Prostate gland (tissue), 2 donors: ENCODE measurements at regions not wholly inside any gene's neighbourhood (a gene's known extent, or its start where the extent isn't known, plus 50 kb on each side); places are given as distances from the start of the nearest gene placed in this dataset.
A peak's percentile ranks its signal among the peaks of the same experiment; 100 is the strongest.
"Not testable (repeated sequence)": the region's sequence is repeated elsewhere in the genome, so short reads cannot be mapped to it uniquely, and the experiment has no call there.

ENCODE experiments used
- DNase-seq: peaks from one replicate; pipeline ENCODE4 v3.0.0-alpha.2; 2019; ENCODE audit warnings: low spot score
- H3K27ac ChIP-seq, 2 donors: fragments of 200-600 bp; sonication (generic); 2 replicates each; pipeline ENCODE4 v1.5.1; 2017 to 2019
- H3K27me3 ChIP-seq: fragments of 200-600 bp; sonication (generic); replicated peaks from 2 replicates; pipeline ENCODE4 v1.5.1; 2019; ENCODE audit not compliant: insufficient read depth
- H3K36me3 ChIP-seq, 2 donors: fragments of 200-600 bp; sonication (generic); 1 replicate in 1 of 2; 2 replicates in 1 of 2; pipeline versions ENCODE4 v1.5.1 to v1.8.1; 2017 to 2019
- H3K4me1 ChIP-seq: fragments of 200-600 bp; sonication (generic); replicated peaks from 2 replicates; pipeline ENCODE4 v1.5.1; 2019
- H3K4me3 ChIP-seq, 2 donors: fragments of 200-600 bp; sonication (generic); 2 replicates each; pipeline ENCODE4 v1.5.1; 2017 to 2019
- H3K9me3 ChIP-seq: fragments of 200-600 bp; sonication (generic); 2 replicates; pipeline ENCODE4 v1.5.1; 2017
- CTCF ChIP-seq, 4 experiments: fragments of 200-600 bp in 2 of 4; fragments of 450-650 bp in 2 of 4; sonication (generic) in 2 of 4; IDR thresholded peaks; 1 replicate in 3 of 4; 2 replicates in 1 of 4; pipeline ENCODE4 v1.5.1; 2016 to 2019; ENCODE audit warnings: antibody characterized with exemption in 4 of 4, mild to moderate bottlenecking in 2 of 4, moderate library complexity in 2 of 4
- POLR2A ChIP-seq: fragments of 450-650 bp; IDR thresholded peaks from one replicate; pipeline ENCODE4 v1.6.1; 2016; ENCODE audit warnings: antibody characterized with exemption, mild to moderate bottlenecking
- POLR2AphosphoS5 ChIP-seq: sonication (generic); formaldehyde crosslinking; IDR thresholded peaks from one replicate; pipeline ENCODE4 v1.6.1; 2017; ENCODE audit warnings: antibody characterized with exemption
- WGBS: methylation state at CpG from one replicate; pipeline ENCODE4 v1.1.5; 2018; 5-methylcytosine and 5-hydroxymethylcytosine counted together
- intact Hi-C: fragments of 100-400 bp; cut with DNase I; formaldehyde crosslinking; loops from one replicate; pipeline ENCODE4 v1.14.2; 2022

DNA sequence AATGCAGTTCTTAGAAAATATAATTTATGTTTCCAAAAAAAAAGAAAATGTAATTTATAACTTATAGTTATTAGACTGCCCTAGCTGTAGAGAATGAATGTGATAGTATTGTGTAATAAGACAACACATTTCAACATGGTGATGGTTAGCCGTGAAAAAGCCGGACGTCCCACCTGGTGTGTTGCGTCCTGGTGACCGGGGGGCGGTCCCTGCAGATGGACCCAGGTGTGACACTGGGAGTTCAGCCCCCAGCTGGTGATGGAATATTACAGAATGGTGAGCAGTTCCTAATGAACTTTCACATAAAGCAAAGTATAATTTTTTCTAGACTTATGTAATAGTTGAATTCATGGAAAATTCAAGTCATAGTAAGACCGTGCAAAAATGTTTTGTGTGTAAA, 132.8 kb downstream of the LAT start:
- DNase-seq: no peak
- no peak for TF ChIP-seq POLR2AphosphoS5
- TF ChIP-seq POLR2A: no peak
- no peak for TF ChIP-seq CTCF (IDR thresholded peaks at IDR 0.05)
- Histone ChIP-seq H3K4me3 (no peak overlapping the region), H3K36me3 (no peaks in the 10 kb centered on the region), H3K4me1 (no peaks in the 10 kb centered on the region), H3K27me3 (no peaks in the 10 kb centered on the region), H3K9me3 (no peaks in the 10 kb centered on the region), H3K27ac (no peak overlapping the region)
- intact Hi-C loops: loop anchor here (10.0 kb wide), 1 partner anchor 197 kb away; no protein-coding TSS in a partner anchor
- WGBS: 92% methylated on average over 7 of the region's 7 CpGs

DNA sequence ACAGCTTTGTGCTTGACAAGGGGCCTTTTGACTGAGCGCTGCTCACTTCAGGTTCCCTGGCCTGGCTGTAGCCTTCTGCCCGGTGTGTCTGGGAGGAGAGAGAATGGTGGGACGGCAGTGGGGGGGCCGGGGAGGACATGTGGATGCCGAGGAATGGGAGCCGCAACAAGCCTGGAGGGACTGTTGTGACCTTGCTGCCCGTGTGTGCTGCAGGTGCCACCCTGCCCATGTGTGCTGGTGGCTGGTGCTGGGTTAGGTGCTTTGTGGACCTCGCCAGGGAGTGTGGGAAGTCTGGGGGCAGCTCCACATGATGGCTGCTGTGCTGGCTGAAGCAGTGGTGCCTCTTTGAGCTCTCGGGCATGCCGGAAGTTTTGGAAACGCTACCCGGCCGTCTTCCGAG, 132.1 kb downstream of the LAT start:
- 93% methylated on average over 14 of the region's 14 CpGs for WGBS
- no peak overlapping the region for H3K27ac ChIP-seq
- no peaks in the 10 kb centered on the region for H3K4me1 ChIP-seq
- H3K9me3 ChIP-seq: no peaks in the 10 kb centered on the region
- intact Hi-C loops: loop anchor here (10.0 kb wide), 1 partner anchor 198 kb away; no protein-coding TSS in a partner anchor
- DNase-seq: no peak
- no peak overlapping the region for H3K4me3 ChIP-seq
- no peak for TF ChIP-seq POLR2AphosphoS5
- no peak for TF ChIP-seq CTCF (IDR thresholded peaks at IDR 0.05)
- no peak for TF ChIP-seq POLR2A
- H3K27me3 ChIP-seq: no peaks in the 10 kb centered on the region
- H3K36me3 ChIP-seq: no peaks in the 10 kb centered on the region

DNA sequence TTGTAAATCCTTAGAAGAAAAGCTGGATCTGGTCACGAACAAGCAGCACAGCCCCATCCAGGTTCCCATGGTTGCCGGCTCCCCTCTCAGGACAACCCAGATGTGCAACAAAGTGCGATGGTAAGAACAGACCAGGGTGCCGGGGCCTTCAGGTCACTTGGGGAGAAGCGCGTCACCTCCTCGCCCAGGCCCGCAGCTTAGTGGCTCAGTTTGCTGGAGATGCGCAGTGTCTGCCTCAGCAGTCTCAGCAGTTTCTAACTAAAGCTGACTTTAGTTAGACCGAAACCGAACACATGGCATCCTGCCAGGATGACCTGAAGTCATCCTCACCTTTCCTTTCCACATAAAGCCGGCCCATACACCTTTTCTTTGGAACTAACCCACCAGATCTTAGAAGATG, 131.4 kb downstream of the LAT start:
- not testable (repeated sequence) for H3K27ac ChIP-seq, H3K4me3 ChIP-seq, H3K4me1 ChIP-seq, H3K36me3 ChIP-seq, H3K9me3 ChIP-seq, DNase-seq, H3K27me3 ChIP-seq
- 70% methylated on average over 12 of the region's 12 CpGs for WGBS
- intact Hi-C loops: loop anchor here (10.0 kb wide), 1 partner anchor 199 kb away; no protein-coding TSS in a partner anchor

- not testable (repeated sequence) for H3K27me3 ChIP-seq, DNase-seq, H3K36me3 ChIP-seq, H3K9me3 ChIP-seq, H3K4me1 ChIP-seq, H3K4me3 ChIP-seq, H3K27ac ChIP-seq
- WGBS: 12% methylated on average over 3 of the region's 3 CpGs
- intact Hi-C loops: loop anchor here (10.0 kb wide), 1 partner anchor 199 kb away; no protein-coding TSS in a partner anchor
These were observed 130.9 kb downstream of the LAT start for GRCh38 chr16:29115802-29116141.

GRCh38 chr16:29114989-29115801, 130.3 kb downstream of the LAT start:
- intact Hi-C loops: loop anchor here (10.0 kb wide), 1 partner anchor 200 kb away; no protein-coding TSS in a partner anchor
- H3K4me1 ChIP-seq, H3K36me3 ChIP-seq, H3K27me3 ChIP-seq, H3K4me3 ChIP-seq, H3K9me3 ChIP-seq: not testable (repeated sequence)
- TF ChIP-seq POLR2AphosphoS5 (peak; percentile 23), CTCF (IDR thresholded peaks at IDR 0.05) (peak; percentile 15 to 61 (median 40))
- WGBS: 24% methylated on average over 25 of the region's 26 CpGs
- peak overlapping the region in 1 of 2 donors; percentile 8 for H3K27ac ChIP-seq
- DNase-seq: peak; percentile 42

- intact Hi-C loops: loop anchor here (10.0 kb wide), 1 partner anchor 200 kb away; no protein-coding TSS in a partner anchor
- no peaks in the 10 kb centered on the region for H3K36me3 ChIP-seq
- H3K27ac ChIP-seq: no peak overlapping the region
- H3K27me3 ChIP-seq: no peaks in the 10 kb centered on the region
- H3K4me3 ChIP-seq: no peak overlapping the region
- no peaks in the 10 kb centered on the region for H3K9me3 ChIP-seq
- WGBS: 73% methylated on average over 6 of the region's 6 CpGs
- DNase-seq: no peak
- no peaks in the 10 kb centered on the region for H3K4me1 ChIP-seq
- no peak for TF ChIP-seq CTCF (IDR thresholded peaks at IDR 0.05)
These were observed 129.7 kb downstream of the LAT start for GRCh38 chr16:29114574-29114973.

DNA sequence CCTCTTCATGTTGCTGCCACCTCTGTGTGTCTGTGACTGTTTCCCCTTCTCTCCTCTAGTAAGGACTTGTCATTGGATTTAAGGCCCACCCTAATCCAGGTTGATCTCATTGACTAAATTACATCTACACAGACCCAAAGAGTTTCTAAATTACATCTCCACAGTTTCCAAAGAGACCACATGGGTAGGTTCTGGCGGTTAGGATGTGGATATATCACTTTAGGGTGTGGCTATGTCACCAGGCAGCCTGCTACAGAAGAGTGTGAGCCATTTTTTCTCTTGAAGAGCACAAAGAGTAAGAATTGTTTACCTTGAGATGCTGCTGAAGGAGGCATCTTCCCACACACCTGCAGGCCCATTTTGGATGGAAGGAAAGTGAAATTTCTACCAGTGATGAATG, 128.6 kb downstream of the LAT start:
- not testable (repeated sequence) for H3K27me3 ChIP-seq, DNase-seq, H3K4me1 ChIP-seq, H3K9me3 ChIP-seq, H3K36me3 ChIP-seq, H3K27ac ChIP-seq, H3K4me3 ChIP-seq
- 88% methylated on average over 1 of the region's 1 CpG for WGBS
- intact Hi-C loops: loop anchor here (10.0 kb wide), 1 partner anchor 201 kb away; no protein-coding TSS in a partner anchor
